Gastroesophageal sphincter (tissue), 4 donors: ENCODE measurements at regions not wholly inside any gene's neighbourhood (a gene's known extent, or its start where the extent isn't known, plus 50 kb on each side); places are given as distances from the start of the nearest gene placed in this dataset.
"Not testable (repeated sequence)": the region's sequence is repeated elsewhere in the genome, so short reads cannot be mapped to it uniquely, and the experiment has no call there.

Experiments
- ATAC-seq: fragments of 150-250 bp; one replicate; pipeline ENCODE4 v1.9.1; 2016; ENCODE audit warnings: mild to moderate bottlenecking, moderate library complexity
- H3K27ac ChIP-seq, 4 donors: fragments of 200-600 bp; sonication (generic) in 3 of 4; 1 replicate in 3 of 4; 2 replicates in 1 of 4; pipeline ENCODE4 v1.5.1; 2016 to 2019
- H3K27me3 ChIP-seq: fragments of 200-600 bp; sonication (generic); one replicate; pipeline ENCODE4 v1.5.1; 2019
- H3K36me3 ChIP-seq, 2 donors: fragments of 200-600 bp; sonication (generic); one replicate each; pipeline ENCODE4 v1.5.1; 2019; ENCODE audit warnings: control low read depth in 1 of 2
- H3K4me1 ChIP-seq, 3 donors: fragments of 200-600 bp; sonication (generic); 1 replicate in 2 of 3; 2 replicates in 1 of 3; pipeline ENCODE4 v1.5.1; 2016 to 2019; ENCODE audit warnings: control low read depth in 2 of 3
- H3K4me3 ChIP-seq, 2 donors: fragments of 200-600 bp; sonication (generic); one replicate each; pipeline ENCODE4 v1.5.1; 2019; ENCODE audit warnings: mild to moderate bottlenecking in 1 of 2, moderate library complexity in 1 of 2
- H3K9me3 ChIP-seq, 3 donors: fragments of 200-600 bp; sonication (generic); one replicate each; pipeline ENCODE4 v1.5.1; 2017 to 2019; ENCODE audit warnings: control low read depth in 2 of 3
- EP300 ChIP-seq: sonication (generic); formaldehyde crosslinking; IDR thresholded peaks from one replicate; pipeline ENCODE4 v1.6.1; 2017; ENCODE audit warnings: antibody characterized with exemption, mild to moderate bottlenecking
- POLR2A ChIP-seq, 2 donors: fragments of 450-650 bp; IDR thresholded peaks; one replicate each; pipeline ENCODE4 v1.6.1; 2017; ENCODE audit warnings: antibody characterized with exemption in 2 of 2, mild to moderate bottlenecking in 2 of 2, moderate library complexity in 1 of 2
- POLR2AphosphoS5 ChIP-seq: sonication (generic); formaldehyde crosslinking; IDR thresholded peaks from one replicate; pipeline ENCODE4 v1.6.1; 2017; ENCODE audit warnings: antibody characterized with exemption
- WGBS, 2 donors: methylation state at CpG; one replicate each; pipeline ENCODE4 v1.1.5; 2018; ENCODE audit warnings: low coverage in 1 of 2; 5-methylcytosine and 5-hydroxymethylcytosine counted together
- TF ChIP-seq, protein P1 (sequence below), 4 experiments: fragments of 200-600 bp in 2 of 4; fragments of 450-650 bp in 2 of 4; sonication (generic) in 1 of 4; IDR thresholded peaks; one replicate each; pipeline ENCODE4 v1.5.1; 2017 to 2019; ENCODE audit warnings: antibody characterized with exemption in 4 of 4, mild to moderate bottlenecking in 2 of 4, moderate library complexity in 2 of 4

DNA sequence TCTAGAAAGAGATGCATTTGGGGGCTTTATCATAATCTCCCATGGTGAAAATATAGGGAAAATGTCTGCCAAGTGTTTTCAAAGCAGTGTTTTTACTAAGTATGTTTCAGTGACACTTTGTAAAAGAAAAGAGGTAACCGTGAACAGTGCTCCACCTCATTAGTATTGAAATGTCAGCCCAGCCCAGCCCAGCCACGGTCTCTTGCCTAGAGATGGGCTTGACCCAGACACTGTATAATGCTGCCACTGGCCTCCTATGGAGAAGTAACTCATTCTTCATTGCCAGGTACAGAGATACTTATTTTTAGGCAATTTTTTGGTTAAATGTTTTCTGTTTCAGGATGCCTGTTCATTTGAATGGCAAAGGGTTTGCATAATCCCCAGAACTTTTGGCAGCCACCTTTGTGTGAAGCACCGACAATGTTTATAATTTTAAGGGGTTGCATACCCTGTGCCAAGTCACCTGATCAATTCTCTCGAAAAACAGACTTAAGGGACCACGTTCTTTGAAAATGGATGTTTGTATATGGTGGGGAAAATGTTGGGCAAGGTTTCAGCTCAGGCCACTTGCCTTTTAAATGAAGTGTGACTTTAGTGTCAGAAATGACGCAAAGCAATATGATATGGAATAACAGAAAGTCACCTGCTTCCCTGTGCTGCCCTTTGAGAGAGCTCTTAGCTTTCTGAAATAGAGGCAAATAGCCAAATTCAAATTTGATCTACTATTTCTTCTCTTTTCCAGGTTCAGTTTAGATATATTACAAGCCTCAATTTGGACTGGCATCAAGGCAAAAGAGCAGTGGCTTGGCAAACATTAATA is 314.5 kb upstream of the RGPD4 start:
- no peak for ATAC-seq
- Histone ChIP-seq H3K36me3 (no peaks in the 10 kb centered on the region), H3K4me3 (no peak overlapping the region), H3K27me3 (no peaks in the 10 kb centered on the region), H3K27ac (no peak overlapping the region), H3K4me1 (no peaks in the 10 kb centered on the region), H3K9me3 (no peaks in the 10 kb centered on the region)
- 50 to 52% methylated on average over 5 to 6 of the region's 6 CpGs for WGBS, 2 donors
- TF ChIP-seq POLR2A (IDR thresholded peaks at IDR 0.05) (no peak), EP300 (no peak), POLR2AphosphoS5 (no peak)
- TF ChIP-seq, protein P1, sequence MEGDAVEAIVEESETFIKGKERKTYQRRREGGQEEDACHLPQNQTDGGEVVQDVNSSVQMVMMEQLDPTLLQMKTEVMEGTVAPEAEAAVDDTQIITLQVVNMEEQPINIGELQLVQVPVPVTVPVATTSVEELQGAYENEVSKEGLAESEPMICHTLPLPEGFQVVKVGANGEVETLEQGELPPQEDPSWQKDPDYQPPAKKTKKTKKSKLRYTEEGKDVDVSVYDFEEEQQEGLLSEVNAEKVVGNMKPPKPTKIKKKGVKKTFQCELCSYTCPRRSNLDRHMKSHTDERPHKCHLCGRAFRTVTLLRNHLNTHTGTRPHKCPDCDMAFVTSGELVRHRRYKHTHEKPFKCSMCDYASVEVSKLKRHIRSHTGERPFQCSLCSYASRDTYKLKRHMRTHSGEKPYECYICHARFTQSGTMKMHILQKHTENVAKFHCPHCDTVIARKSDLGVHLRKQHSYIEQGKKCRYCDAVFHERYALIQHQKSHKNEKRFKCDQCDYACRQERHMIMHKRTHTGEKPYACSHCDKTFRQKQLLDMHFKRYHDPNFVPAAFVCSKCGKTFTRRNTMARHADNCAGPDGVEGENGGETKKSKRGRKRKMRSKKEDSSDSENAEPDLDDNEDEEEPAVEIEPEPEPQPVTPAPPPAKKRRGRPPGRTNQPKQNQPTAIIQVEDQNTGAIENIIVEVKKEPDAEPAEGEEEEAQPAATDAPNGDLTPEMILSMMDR (IDR thresholded peaks at IDR 0.05): no peak

DNA sequence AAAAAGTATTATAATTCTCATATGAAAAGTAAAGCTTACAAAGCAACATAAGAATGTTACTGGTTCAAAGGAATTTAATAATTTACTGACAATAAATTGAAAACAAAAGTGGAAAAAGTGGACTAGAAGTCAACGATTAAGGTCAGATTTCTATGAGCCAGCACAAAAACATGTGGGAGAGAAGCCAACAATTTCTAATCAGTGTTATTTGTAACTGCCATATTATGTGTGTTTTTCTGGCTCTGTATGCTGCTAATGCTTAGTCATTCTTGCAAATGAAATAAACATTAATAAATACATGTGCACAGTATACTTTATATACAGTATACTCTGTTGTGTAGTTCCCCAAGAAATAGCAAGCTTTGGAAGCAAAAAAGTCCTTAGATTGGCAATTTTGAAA is 301.3 kb upstream of the RGPD4 start:
- Histone ChIP-seq H3K36me3 (no peaks in the 10 kb centered on the region), H3K27ac (no peak overlapping the region), H3K9me3 (peaks cover 0 to 6% (median 0%) of the 10 kb centered on the region in 3 donors), H3K27me3 (no peaks in the 10 kb centered on the region), H3K4me1 (no peaks in the 10 kb centered on the region), H3K4me3 (no peak overlapping the region)
- WGBS, 2 donors: 25 to 40% methylated on average over 1 of the region's 1 CpG
- TF ChIP-seq, protein P1 (IDR thresholded peaks at IDR 0.05): no peak
- TF ChIP-seq EP300 (no peak), POLR2A (IDR thresholded peaks at IDR 0.05) (no peak), POLR2AphosphoS5 (no peak)
- ATAC-seq: no peak

DNA sequence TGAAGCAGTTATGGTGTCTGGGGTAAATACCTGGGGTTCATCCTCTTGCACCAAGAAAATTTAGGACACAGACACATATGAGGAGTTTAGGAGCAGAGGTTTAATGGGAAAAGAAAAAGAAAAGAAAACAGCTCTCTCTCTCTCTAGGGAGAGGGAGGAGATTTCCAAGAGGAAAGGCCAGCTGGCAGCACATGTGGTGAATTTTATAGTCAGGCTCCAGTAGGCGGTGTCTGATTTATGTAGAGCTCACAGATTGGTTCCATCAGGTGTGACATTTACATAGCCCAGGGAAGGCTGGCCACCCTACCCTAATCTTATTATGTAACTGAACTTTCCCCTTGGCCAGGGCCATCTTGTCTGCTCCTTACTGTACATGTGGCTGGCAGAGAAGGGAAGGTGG is 297.5 kb upstream of the RGPD4 start:
- TF ChIP-seq EP300 (no peak), POLR2A (IDR thresholded peaks at IDR 0.05) (no peak), POLR2AphosphoS5 (no peak)
- TF ChIP-seq, protein P1 (IDR thresholded peaks at IDR 0.05): no peak
- Histone ChIP-seq H3K4me1 (no peaks in the 10 kb centered on the region), H3K36me3 (no peaks in the 10 kb centered on the region), H3K27me3 (no peaks in the 10 kb centered on the region), H3K4me3 (no peak overlapping the region), H3K9me3 (no peaks in the 10 kb centered on the region), H3K27ac (no peak overlapping the region)
- ATAC-seq: no peak
- 20 to 36% methylated on average over 1 of the region's 1 CpG for WGBS, 2 donors

DNA sequence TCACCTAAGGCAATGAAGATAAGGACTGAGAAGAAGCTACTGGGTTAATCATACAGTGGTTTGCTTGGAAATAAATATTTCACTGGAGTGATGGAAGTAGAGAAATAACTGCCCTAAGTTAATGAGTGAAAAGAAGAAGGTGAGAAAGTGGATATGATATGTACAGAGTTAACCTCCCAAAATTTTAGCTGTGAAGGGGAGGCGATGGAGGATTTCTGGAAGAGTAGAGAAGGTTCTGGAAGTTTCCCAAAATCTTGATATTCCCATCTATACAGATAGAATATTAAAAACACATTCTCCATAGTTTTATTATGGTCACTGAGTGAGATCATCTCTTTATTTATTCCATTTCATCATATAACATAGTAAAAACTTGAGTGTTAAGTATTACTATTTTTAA is 296.6 kb upstream of the RGPD4 start:
- no peaks in the 10 kb centered on the region for H3K36me3 ChIP-seq
- no peak overlapping the region for H3K4me3 ChIP-seq
- no peak overlapping the region for H3K27ac ChIP-seq
- ATAC-seq: no peak
- no peaks in the 10 kb centered on the region for H3K9me3 ChIP-seq
- TF ChIP-seq POLR2A (IDR thresholded peaks at IDR 0.05) (no peak), EP300 (no peak), POLR2AphosphoS5 (no peak)
- TF ChIP-seq, protein P1 (IDR thresholded peaks at IDR 0.05): no peak
- 88 to 100% methylated on average over 1 of the region's 1 CpG for WGBS, 2 donors
- H3K27me3 ChIP-seq: no peaks in the 10 kb centered on the region
- H3K4me1 ChIP-seq: no peaks in the 10 kb centered on the region

DNA sequence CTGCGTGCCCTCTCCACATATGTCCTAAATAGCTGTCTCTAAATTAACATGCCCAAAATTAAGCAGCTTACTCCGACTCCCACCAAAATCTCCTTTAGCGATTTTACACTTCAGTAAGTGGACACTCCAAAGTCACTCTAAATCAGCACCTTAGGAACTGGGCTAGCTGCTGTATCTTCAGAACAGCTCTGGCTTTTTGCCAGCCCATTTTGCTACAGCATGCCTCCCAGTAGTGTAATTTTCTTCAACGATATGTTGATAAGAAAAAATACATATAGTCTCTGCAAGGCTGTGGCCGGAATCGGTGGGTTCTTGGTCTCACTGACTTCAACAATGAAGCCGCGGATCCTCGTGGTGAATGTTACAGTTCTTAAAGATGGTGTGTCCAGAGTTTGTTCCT is 291.8 kb upstream of the RGPD4 start:
- no peaks in the 10 kb centered on the region for H3K9me3 ChIP-seq
- 75 to 91% methylated on average over 6 to 9 of the region's 9 CpGs for WGBS, 2 donors
- no peak for ATAC-seq
- no peak overlapping the region for H3K4me3 ChIP-seq
- TF ChIP-seq POLR2A (IDR thresholded peaks at IDR 0.05): no peak
- TF ChIP-seq EP300: no peak
- TF ChIP-seq, protein P1 (IDR thresholded peaks at IDR 0.05): no peak
- TF ChIP-seq POLR2AphosphoS5: no peak
- H3K27me3 ChIP-seq: peaks cover 7% of the 10 kb centered on the region
- no peaks in the 10 kb centered on the region for H3K4me1 ChIP-seq
- H3K36me3 ChIP-seq: no peaks in the 10 kb centered on the region
- no peak overlapping the region for H3K27ac ChIP-seq

DNA sequence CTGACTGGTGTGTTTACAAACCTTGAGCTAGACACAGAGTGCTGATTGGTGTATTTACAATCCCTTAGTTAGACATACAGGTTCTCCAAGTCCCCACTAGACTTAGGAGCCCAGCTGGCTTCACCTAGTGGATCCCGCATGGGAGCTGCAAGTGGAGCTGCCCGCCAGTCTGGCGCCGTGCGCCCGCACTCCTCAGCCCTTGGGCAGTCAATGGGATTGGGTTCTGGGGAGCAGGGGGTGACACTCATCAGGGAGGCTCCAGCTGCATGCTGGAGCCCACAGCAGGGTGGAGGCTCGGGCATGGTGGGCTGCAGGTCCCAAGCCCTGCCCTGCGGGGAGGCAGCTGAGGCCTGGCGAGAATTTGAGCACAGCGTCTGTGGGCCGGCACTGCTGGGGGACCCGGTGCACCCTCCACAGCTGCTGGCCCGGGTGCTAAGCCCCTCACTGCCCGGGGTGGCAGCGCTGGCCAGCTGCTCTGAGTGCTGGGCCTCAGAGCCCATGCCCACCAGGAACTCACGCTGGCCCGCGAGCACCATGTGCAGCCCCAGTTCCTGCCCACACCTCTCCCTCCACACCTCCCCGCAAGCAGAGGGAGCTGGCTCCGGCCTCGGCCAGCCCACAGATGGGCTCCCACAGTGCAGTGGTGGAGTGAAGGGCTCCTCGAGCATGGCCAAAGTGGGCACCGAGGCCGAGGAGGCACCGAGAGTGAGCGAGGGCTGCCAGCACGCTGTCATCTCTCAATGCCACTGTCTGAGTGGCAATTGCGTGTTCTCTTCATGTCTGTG is 290.6 kb upstream of the RGPD4 start:
- 100% methylated on average over 1 to 2 of the region's 28 CpGs for WGBS, 2 donors
- not testable (repeated sequence) for H3K27me3 ChIP-seq, H3K4me3 ChIP-seq, H3K27ac ChIP-seq, H3K9me3 ChIP-seq, H3K4me1 ChIP-seq, H3K36me3 ChIP-seq, ATAC-seq
